ENCODE measurements at regions not wholly inside any gene's neighbourhood (a gene's known extent, or its start where the extent isn't known, plus 50 kb on each side); places are given as distances from the start of the nearest gene placed in this dataset.

- TF ChIP-seq TSHZ2 (CRISPR knock-in tag; IDR thresholded peaks at IDR 0.05) (no peak), POU6F1 (CRISPR knock-in tag; IDR thresholded peaks at IDR 0.05; ENCODE audit: borderline replicate concordance, low read depth) (no peak), ZNF8 (CRISPR knock-in tag; IDR thresholded peaks at IDR 0.05) (no peak), ZC3H10 (CRISPR knock-in tag; IDR thresholded peaks at IDR 0.05) (no peak), PATZ1 (CRISPR knock-in tag; IDR thresholded peaks at IDR 0.05; ENCODE audit: borderline replicate concordance) (no peak), ESRRG (CRISPR knock-in tag; IDR thresholded peaks at IDR 0.05) (no peak), TCF4 (CRISPR knock-in tag; IDR thresholded peaks at IDR 0.05; ENCODE audit: borderline replicate concordance) (no peak), ZFP30 (CRISPR knock-in tag; IDR thresholded peaks at IDR 0.05) (no peak)
These were observed 205.6 kb downstream of the ATG4C start for GRCh38 chr1:62989497-62989896.
